ENCODE measurements at regions not wholly inside any gene's neighbourhood (a gene's known extent, or its start where the extent isn't known, plus 50 kb on each side); places are given as distances from the start of the nearest gene placed in this dataset.

GRCh38 chr4:144820011-144820727, 174.2 kb downstream of the HHIP start:
- TF ChIP-seq CTCF (IDR thresholded peaks at IDR 0.05) (no peak), POLR2AphosphoS5 (IDR thresholded peaks at IDR 0.05) (no peak), POLR2A (IDR thresholded peaks at IDR 0.05) (no peak), EP300 (IDR thresholded peaks at IDR 0.05) (no peak)

Measured in stomach (tissue), 4 donors.